ENCODE measurements at regions not wholly inside any gene's neighbourhood (a gene's known extent, or its start where the extent isn't known, plus 50 kb on each side); places are given as distances from the start of the nearest gene placed in this dataset.

- no peaks in the 10 kb centered on the region for H3K9me3 Mint-ChIP-seq
- TF ChIP-seq CTCF (IDR thresholded peaks at IDR 0.05; ENCODE audit: unreplicated experiment in 3 of 3): no peak
- no peak overlapping the region for H3K27ac Mint-ChIP-seq
- no peak overlapping the region for H3K4me3 Mint-ChIP-seq
- no peaks in the 10 kb centered on the region for H3K4me1 Mint-ChIP-seq
- H3K27me3 Mint-ChIP-seq (ENCODE audit: low read depth): peaks cover 17% of the 10 kb centered on the region
- H3K36me3 Mint-ChIP-seq (ENCODE audit: low read depth): no peaks in the 10 kb centered on the region
These were observed 638.0 kb upstream of the MKI67 start for GRCh38 chr10:128764190-128764589.

GRCh38 chr10:128766915-128767314 is 640.7 kb upstream of the MKI67 start:
- Mint-ChIP-seq H3K4me3 (no peak overlapping the region), H3K27ac (no peak overlapping the region), H3K4me1 (no peaks in the 10 kb centered on the region), H3K27me3 (ENCODE audit: low read depth) (peaks cover 5% of the 10 kb centered on the region), H3K9me3 (peaks cover 12% of the 10 kb centered on the region), H3K36me3 (ENCODE audit: low read depth) (no peaks in the 10 kb centered on the region)
- TF ChIP-seq CTCF (IDR thresholded peaks at IDR 0.05; ENCODE audit: unreplicated experiment in 3 of 3): no peak

- H3K27me3 Mint-ChIP-seq (ENCODE audit: low read depth): no peaks in the 10 kb centered on the region
- H3K9me3 Mint-ChIP-seq: peaks cover 33% of the 10 kb centered on the region
- H3K27ac Mint-ChIP-seq: peak overlapping the region in 1 of 3 experiments; percentile 24
- peaks cover 27% of the 10 kb centered on the region for H3K4me1 Mint-ChIP-seq
- TF ChIP-seq CTCF (IDR thresholded peaks at IDR 0.05; ENCODE audit: unreplicated experiment in 3 of 3): no peak
- no peak overlapping the region for H3K4me3 Mint-ChIP-seq
- no peaks in the 10 kb centered on the region for H3K36me3 Mint-ChIP-seq (ENCODE audit: low read depth)
These were observed 648.8 kb upstream of the MKI67 start for GRCh38 chr10:128774979-128775378.

- peaks cover 29% of the 10 kb centered on the region for H3K9me3 Mint-ChIP-seq
- H3K27me3 Mint-ChIP-seq (ENCODE audit: low read depth): no peaks in the 10 kb centered on the region
- no peak overlapping the region for H3K27ac Mint-ChIP-seq
- H3K36me3 Mint-ChIP-seq (ENCODE audit: low read depth): no peaks in the 10 kb centered on the region
- H3K4me1 Mint-ChIP-seq: peaks cover 35% of the 10 kb centered on the region
- TF ChIP-seq CTCF (IDR thresholded peaks at IDR 0.05; ENCODE audit: unreplicated experiment in 3 of 3): no peak
- no peak overlapping the region for H3K4me3 Mint-ChIP-seq
These were observed 649.5 kb upstream of the MKI67 start for GRCh38 chr10:128775743-128776142.

- Mint-ChIP-seq H3K36me3 (ENCODE audit: low read depth) (no peaks in the 10 kb centered on the region), H3K9me3 (peaks cover 23% of the 10 kb centered on the region), H3K4me1 (peaks cover 38% of the 10 kb centered on the region), H3K27me3 (ENCODE audit: low read depth) (no peaks in the 10 kb centered on the region), H3K27ac (peak overlapping the region in 1 of 3 experiments; percentile 12), H3K4me3 (no peak overlapping the region)
- no peak for TF ChIP-seq CTCF (IDR thresholded peaks at IDR 0.05; ENCODE audit: unreplicated experiment in 3 of 3)
These were observed 650.5 kb upstream of the MKI67 start for GRCh38 chr10:128776673-128777252.

- Mint-ChIP-seq H3K4me3 (no peak overlapping the region), H3K27me3 (ENCODE audit: low read depth) (no peaks in the 10 kb centered on the region), H3K27ac (peak overlapping the region in 2 of 3 experiments; percentile 18 to 49), H3K4me1 (peaks cover 38% of the 10 kb centered on the region), H3K36me3 (ENCODE audit: low read depth) (no peaks in the 10 kb centered on the region), H3K9me3 (peaks cover 17% of the 10 kb centered on the region)
- no peak for TF ChIP-seq CTCF (IDR thresholded peaks at IDR 0.05; ENCODE audit: unreplicated experiment in 3 of 3)
These were observed 651.1 kb upstream of the MKI67 start for GRCh38 chr10:128777342-128777741.
